HG03280 (cell line): ENCODE measurements at regions not wholly inside any gene's neighbourhood (a gene's known extent, or its start where the extent isn't known, plus 50 kb on each side); places are given as distances from the start of the nearest gene placed in this dataset.
"Not testable (repeated sequence)": the region's sequence is repeated elsewhere in the genome, so short reads cannot be mapped to it uniquely, and the experiment has no call there.

Experiments
- ATAC-seq: cut with Tn5 transposase; IDR thresholded peaks from one replicate; pipeline ENCODE4 v1.9.1; 2021; ENCODE audit warnings: mild to moderate bottlenecking, moderate library complexity; ENCODE audit not compliant: unreplicated experiment

GRCh38 chr2:222760301-222760897 lies 88.9 kb downstream of the MOGAT1 start:
- ATAC-seq = no peak

GRCh38 chr2:222761888-222762287 lies 90.4 kb downstream of the MOGAT1 start:
- no peak for ATAC-seq

DNA sequence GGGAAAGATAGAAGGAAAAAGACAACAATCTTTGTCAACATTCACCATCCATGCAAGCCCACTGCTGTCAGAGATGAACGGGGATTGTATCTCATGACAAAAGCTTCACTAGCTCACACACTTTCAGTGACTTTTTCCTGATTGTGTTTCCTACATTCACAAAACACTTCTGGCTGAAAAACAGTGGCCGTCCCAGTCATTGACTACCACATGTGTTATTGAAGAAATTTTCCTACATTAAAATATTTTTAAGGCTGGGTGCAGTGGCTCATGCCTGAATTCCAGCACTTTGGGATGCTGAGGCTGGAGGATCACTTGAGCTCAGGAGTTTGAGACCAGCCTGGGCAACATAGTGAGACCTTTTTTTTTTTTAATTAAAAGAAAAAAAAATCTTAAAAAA lies 90.9 kb downstream of the MOGAT1 start:
- no peak for ATAC-seq

DNA sequence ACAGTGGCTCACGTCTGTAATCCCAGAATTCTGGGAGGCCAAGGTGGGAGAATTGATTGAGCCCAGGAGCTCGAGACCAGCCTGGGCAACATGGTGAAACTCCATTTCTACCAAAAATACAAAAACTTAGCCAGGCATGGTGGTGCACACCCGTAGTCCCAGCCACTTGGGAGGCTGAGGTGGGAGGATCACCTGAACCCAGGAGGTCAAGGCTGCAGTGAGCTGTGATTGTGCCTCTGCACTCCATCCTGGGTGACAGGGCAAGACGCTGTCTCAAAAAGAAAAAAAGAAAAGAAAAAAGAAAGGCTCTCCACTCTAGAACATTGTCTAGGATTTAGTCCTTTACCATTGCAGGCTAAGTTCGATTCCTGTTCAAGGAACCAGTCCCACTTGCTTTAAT lies 94.4 kb downstream of the MOGAT1 start:
- ATAC-seq = not testable (repeated sequence)

DNA sequence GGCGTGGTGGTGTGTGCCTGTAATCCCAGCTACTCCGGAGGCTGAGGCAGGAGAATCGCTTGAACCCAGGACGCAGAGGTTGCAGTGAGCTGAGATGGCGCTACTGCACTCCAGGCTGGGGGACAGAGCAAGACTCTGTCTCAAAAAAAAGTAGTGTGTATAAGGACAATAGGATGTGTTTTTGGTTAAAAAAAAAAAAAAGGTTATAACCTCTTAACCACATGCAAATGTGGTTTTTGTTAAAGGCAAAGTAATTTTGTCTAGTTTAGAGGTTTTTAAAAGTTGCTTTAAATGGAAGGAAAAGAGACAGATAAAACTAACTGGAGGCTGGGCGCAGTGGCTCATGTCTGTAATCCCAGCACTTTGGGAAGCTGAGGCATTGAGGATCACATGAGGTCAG lies 92.8 kb upstream of the ACSL3 start:
- ATAC-seq = not testable (repeated sequence)

DNA sequence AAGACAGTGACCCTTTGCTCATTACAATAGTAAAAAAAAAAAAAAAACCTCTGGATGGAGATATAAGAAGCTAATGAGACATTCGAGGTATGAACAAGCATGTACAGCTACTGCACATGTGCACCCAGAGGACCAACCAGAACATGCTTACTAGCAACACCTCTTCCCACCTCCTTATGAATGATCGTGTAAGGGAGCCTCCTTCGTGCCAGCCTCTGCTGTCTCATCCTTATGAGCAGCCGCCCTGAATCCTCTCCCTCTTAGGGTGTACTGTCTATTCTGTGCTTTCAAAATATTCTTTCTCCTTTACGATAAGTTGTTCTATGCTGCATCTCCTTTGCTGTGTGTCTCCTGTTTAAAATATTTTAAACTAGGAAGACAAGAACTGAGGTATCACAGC lies 91.4 kb upstream of the ACSL3 start:
- ATAC-seq = no peak

DNA sequence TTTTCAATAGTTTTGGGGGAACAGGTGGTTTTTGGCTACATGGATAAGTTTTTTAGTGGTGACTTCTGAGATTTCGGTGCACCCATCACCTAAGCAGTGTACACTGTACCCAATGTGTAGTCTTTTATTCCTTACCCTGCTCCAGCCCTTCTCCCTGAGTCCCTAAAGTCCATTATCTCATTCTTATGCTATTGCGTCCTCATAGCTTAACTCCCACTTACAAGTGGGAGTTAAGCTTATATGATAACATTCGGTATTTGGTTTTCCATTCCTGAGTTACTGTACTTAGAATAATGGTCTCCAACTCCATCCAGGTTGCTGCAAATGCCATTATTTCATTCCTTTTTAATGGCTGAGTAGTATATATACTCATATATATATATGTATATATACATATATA lies 90.9 kb upstream of the ACSL3 start:
- no peak for ATAC-seq

- ATAC-seq = no peak
These were observed 89.0 kb upstream of the ACSL3 start for GRCh38 chr2:222771832-222772231.

GRCh38 chr2:222774941-222775340 lies 85.9 kb upstream of the ACSL3 start:
- ATAC-seq = no peak

DNA sequence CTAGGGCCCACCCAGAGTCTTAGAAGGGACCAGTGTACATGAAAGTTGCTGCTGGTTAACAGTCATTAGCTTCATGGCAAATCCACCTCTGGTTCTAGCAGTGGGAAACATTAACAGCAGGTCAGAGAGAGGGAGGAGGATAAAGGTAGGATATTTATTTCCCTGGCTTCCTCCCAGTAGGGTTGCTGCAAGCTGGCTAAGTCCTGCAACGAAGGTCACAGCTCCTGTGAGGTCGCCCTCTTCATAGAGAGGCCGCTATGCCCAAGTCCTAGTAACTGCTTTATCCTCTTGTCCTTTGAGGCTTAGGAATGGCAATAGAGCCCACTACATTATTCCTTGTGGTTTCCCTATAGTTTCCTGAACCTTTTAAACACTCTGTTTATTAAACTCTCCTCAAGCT lies 84.0 kb upstream of the ACSL3 start:
- ATAC-seq = no peak

GRCh38 chr2:222778400-222778799 lies 82.4 kb upstream of the ACSL3 start:
- no peak for ATAC-seq

GRCh38 chr2:222779145-222779832 lies 81.5 kb upstream of the ACSL3 start:
- no peak for ATAC-seq

- no peak for ATAC-seq
These were observed 80.8 kb upstream of the ACSL3 start for GRCh38 chr2:222780051-222780450.

DNA sequence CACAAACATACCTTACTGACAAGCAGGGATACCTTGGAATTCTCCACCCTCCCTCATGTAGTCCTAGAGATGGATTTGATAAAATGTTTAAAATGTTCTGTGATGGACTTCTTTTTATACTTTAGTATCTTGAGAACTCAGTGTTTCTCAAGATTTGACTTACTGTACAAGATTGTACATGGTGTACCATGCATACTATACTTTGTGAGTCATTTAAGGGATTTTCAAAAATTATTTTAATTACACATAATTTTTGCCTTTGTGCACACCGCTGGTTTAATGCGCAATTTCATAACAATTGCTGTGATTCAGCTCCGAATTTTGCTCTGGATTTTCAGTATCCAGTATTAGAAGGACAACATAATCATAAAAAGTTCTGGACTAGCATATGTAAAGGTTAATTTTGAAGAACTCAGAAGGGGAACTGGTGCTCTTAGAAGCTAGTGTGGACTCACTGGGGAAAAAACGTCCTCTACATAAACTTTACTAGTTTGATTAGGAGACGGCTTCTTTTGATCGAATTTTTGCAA lies 78.6 kb upstream of the ACSL3 start:
- ATAC-seq = no peak

- ATAC-seq = no peak
These were observed 77.2 kb upstream of the ACSL3 start for GRCh38 chr2:222783592-222783991.

GRCh38 chr2:222790932-222791331 lies 69.9 kb upstream of the ACSL3 start:
- no peak for ATAC-seq

GRCh38 chr2:222792001-222792611 lies 68.7 kb upstream of the ACSL3 start:
- no peak for ATAC-seq

- ATAC-seq = no peak
These were observed 66.0 kb upstream of the ACSL3 start for GRCh38 chr2:222794585-222795449.

DNA sequence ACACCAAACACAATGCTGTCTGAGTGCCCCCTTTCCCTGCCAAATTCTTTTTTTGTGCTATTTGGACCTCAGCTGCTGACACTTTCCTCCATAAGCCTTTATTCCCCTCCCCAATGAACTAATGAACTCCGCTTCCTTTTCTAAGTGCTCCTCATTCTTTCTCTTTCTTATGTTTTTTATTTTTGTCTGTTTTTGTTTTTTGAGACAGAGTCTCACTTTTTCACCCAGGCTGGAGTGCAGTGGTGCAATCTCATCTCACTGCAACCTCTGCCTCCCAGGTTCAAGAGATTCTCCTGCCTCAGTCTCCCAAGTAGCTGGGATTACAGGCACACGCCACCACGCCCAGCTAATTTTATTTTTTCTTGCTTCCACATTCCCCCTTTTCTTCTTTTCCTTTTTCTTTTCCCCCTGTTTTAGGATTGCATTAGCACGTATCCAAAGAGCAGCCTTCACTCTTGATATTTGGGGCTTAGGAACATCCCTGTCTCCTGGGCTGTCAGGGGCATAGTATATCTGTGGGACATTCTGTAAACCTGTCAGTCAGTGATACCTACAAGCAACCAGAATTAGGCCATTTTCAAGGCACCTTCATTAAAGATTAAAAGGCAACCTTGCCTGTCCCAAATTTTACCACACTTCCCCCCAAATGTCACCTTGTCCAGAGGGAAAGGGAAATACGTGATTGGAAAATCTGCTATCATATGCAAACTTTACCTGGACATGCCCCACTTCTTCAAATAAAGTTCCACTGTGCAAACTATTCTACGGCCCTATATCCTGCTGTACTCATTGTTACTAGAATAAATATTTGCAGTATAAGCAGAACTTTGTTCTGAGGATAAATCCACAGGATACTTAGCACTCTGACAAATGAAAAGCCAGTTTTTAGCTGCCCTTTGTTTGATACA lies 65.1 kb upstream of the ACSL3 start:
- no peak for ATAC-seq

- ATAC-seq = no peak
These were observed 64.3 kb upstream of the ACSL3 start for GRCh38 chr2:222796413-222797103.
